K562 (cell line): ENCODE measurements at regions not wholly inside any gene's neighbourhood (a gene's known extent, or its start where the extent isn't known, plus 50 kb on each side); places are given as distances from the start of the nearest gene placed in this dataset.

Experiments
- HDGF ChIP-seq: fragments of 450-650 bp; IDR thresholded peaks from 2 replicates; pipeline ENCODE4 v1.6.1; 2016
- JUND ChIP-seq, 2 experiments: IDR thresholded peaks; 2 replicates in 1 of 2; 3 replicates in 1 of 2; pipeline ENCODE4 v1.6.1; 2011; ENCODE audit warnings: borderline replicate concordance in 2 of 2, low read depth in 2 of 2, low read length in 2 of 2, improper control_type of control experiment in 1 of 2, missing biosample characterization in 1 of 2, missing genetic modification characterization in 1 of 2, missing genetic modification reagents in 1 of 2
- POLR2A ChIP-seq: fragments of 450-650 bp; conservative IDR thresholded peaks from 2 replicates; pipeline ENCODE4 v1.6.1; 2016
- SMAD1 ChIP-seq: fragments of 150-350 bp; IDR thresholded peaks from 2 replicates; pipeline ENCODE4 v1.6.1; 2014; ENCODE audit warnings: low read length, low read depth; ENCODE audit not compliant: partially characterized antibody
- SMARCC2 ChIP-seq: fragments of 450-650 bp; IDR thresholded peaks from 2 replicates; pipeline ENCODE4 v1.6.1; 2017; ENCODE audit warnings: antibody characterized with exemption, moderate library complexity, mild to moderate bottlenecking, low read depth
- ZNF175 ChIP-seq: fragments of 200-800 bp; sonication (Bioruptor generic); IDR thresholded peaks from 2 replicates; pipeline ENCODE4 v1.6.1; 2016; ENCODE audit warnings: low read depth, mild to moderate bottlenecking, missing genetic modification characterization, missing compliant biosample characterization
- ZNF354B ChIP-seq: fragments of 250-450 bp; sonication (Bioruptor Pico); IDR thresholded peaks from 2 replicates; pipeline ENCODE4 v1.4.0; 2020
- TF ChIP-seq, protein P1 (sequence below): sonication (generic); formaldehyde crosslinking; IDR thresholded peaks from 2 replicates; pipeline ENCODE4 v1.9.0; 2022; ENCODE audit warnings: mild to moderate bottlenecking, missing genetic modification reagents
- TF ChIP-seq, protein P2 (sequence below): fragments of 250-450 bp; sonication (Bioruptor Pico); IDR thresholded peaks from 2 replicates; pipeline ENCODE4 v1.5.0; 2020; ENCODE audit warnings: mild to moderate bottlenecking

DNA sequence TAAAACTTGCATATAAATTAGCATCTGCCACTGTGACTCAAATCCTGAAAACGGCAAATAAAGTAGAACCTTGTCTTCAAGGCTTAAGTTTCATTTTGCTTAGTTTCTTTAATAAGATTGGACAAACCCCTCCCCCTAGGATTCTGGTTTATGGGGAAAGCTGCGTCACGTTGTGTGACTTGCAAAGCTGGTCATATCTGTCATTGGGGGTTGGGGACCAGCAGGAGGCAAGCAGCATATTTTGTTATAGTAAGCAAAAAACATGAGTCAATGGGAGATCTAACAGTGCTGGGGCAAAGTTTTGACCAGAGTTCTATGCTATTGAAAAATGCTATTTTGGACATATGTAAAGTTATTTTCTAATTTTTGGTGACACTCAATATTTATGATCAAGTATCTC lies 407.3 kb downstream of the PCDH18 start:
- TF ChIP-seq SMAD1 (no peak), ZNF354B (CRISPR knock-in tag) (no peak), JUND (IDR thresholded peaks at IDR 0.05; ENCODE audit: borderline replicate concordance, low read depth, low read length) (no peak), JUND (tag; IDR thresholded peaks at IDR 0.05; ENCODE audit: borderline replicate concordance, low read depth, low read length) (no peak), POLR2A (no peak), ZNF175 (no peak), HDGF (no peak), SMARCC2 (no peak)
- TF ChIP-seq, protein P1, sequence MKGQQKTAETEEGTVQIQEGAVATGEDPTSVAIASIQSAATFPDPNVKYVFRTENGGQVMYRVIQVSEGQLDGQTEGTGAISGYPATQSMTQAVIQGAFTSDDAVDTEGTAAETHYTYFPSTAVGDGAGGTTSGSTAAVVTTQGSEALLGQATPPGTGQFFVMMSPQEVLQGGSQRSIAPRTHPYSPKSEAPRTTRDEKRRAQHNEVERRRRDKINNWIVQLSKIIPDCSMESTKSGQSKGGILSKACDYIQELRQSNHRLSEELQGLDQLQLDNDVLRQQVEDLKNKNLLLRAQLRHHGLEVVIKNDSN = no peak
- TF ChIP-seq, protein P2, sequence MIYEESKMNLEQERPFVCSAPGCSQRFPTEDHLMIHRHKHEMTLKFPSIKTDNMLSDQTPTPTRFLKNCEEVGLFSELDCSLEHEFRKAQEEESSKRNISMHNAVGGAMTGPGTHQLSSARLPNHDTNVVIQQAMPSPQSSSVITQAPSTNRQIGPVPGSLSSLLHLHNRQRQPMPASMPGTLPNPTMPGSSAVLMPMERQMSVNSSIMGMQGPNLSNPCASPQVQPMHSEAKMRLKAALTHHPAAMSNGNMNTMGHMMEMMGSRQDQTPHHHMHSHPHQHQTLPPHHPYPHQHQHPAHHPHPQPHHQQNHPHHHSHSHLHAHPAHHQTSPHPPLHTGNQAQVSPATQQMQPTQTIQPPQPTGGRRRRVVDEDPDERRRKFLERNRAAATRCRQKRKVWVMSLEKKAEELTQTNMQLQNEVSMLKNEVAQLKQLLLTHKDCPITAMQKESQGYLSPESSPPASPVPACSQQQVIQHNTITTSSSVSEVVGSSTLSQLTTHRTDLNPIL (CRISPR knock-in tag) = no peak
